ENCODE measurements at regions not wholly inside any gene's neighbourhood (a gene's known extent, or its start where the extent isn't known, plus 50 kb on each side); places are given as distances from the start of the nearest gene placed in this dataset.

GRCh38 chr3:128553560-128553959, 60.6 kb upstream of the GATA2 start:
- no peak for TF ChIP-seq CTCF (IDR thresholded peaks at IDR 0.05; ENCODE audit: unreplicated experiment)
- no peak for DNase-seq (ENCODE audit: low spot score)
- H3K27me3 Mint-ChIP-seq (ENCODE audit: unreplicated experiment), result peaks cover 17% of the 10 kb centered on the region
- H3K4me3 Mint-ChIP-seq (ENCODE audit: unreplicated experiment), result peak overlapping the region; percentile 65
- peak overlapping the region; percentile 58 for H3K27ac Mint-ChIP-seq (ENCODE audit: unreplicated experiment)
- H3K9me3 Mint-ChIP-seq (ENCODE audit: unreplicated experiment), result no peaks in the 10 kb centered on the region
- H3K36me3 Mint-ChIP-seq (ENCODE audit: low read depth, unreplicated experiment), result peaks cover 7% of the 10 kb centered on the region
- H3K4me1 Mint-ChIP-seq (ENCODE audit: unreplicated experiment), result peaks cover 59% of the 10 kb centered on the region

GRCh38 chr3:128551867-128552266, 58.9 kb upstream of the GATA2 start:
- Mint-ChIP-seq H3K27me3 (ENCODE audit: unreplicated experiment) (peaks cover 17% of the 10 kb centered on the region), H3K27ac (ENCODE audit: unreplicated experiment) (no peak overlapping the region), H3K9me3 (ENCODE audit: unreplicated experiment) (no peaks in the 10 kb centered on the region), H3K36me3 (ENCODE audit: low read depth, unreplicated experiment) (peaks cover 7% of the 10 kb centered on the region), H3K4me1 (ENCODE audit: unreplicated experiment) (peaks cover 67% of the 10 kb centered on the region), H3K4me3 (ENCODE audit: unreplicated experiment) (no peak overlapping the region)
- TF ChIP-seq CTCF (IDR thresholded peaks at IDR 0.05; ENCODE audit: unreplicated experiment), result no peak
- DNase-seq (ENCODE audit: low spot score), result no peak

DNA sequence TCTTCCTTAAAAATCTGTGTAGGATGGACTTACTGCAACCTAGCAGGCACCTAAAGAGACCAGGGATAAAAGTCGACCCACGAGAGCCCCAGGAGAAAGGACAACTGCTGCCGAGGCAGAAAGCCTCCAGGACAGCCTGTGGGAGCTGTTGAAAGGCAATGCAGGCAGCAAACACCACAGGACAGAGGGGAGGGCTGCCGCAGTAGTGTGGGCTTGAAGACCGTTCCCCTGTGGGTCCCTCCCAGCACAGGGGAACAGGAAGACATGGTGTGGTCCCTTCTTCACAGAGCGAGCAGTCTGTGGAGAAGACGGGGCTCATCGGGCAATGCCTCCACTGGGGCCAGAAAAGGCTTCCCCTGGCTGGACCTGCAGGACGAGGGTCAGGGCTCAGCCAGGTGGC, 58.5 kb upstream of the GATA2 start:
- Mint-ChIP-seq H3K27ac (ENCODE audit: unreplicated experiment) (no peak overlapping the region), H3K4me1 (ENCODE audit: unreplicated experiment) (peaks cover 63% of the 10 kb centered on the region), H3K36me3 (ENCODE audit: low read depth, unreplicated experiment) (peaks cover 7% of the 10 kb centered on the region), H3K4me3 (ENCODE audit: unreplicated experiment) (no peak overlapping the region), H3K9me3 (ENCODE audit: unreplicated experiment) (no peaks in the 10 kb centered on the region), H3K27me3 (ENCODE audit: unreplicated experiment) (peaks cover 14% of the 10 kb centered on the region)
- TF ChIP-seq CTCF (IDR thresholded peaks at IDR 0.05; ENCODE audit: unreplicated experiment), result no peak
- DNase-seq (ENCODE audit: low spot score), result no peak

DNA sequence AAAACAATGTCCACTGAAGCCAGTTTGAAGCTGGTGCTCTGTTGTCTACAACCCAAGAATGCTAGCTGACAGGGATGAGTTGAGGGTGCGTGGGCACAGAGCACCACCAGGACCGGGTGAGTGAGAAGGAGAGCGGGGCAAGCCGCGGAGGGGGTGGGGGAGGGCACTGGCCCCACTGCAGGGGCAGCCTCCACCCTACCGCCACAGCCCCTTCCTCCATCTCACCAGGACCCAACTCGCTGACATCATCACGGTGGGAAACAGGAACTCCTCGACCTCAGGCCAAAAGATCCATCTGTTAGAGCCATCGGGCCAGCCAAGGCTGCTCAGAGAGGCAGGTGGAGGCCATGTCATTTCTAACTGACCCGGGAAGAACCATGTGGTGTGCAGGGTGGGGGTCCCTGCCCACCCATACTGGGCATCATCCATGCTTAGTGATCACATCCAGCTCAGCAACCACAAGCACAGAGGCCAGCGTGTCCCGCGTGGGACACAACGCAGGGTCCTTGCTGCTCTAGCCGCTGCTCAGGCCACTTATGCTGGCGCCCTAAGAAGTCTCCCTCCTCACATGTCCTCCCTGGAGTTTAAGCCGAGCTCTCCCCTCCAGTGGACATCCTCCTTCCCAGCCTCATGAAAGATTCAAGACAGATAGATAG, 57.6 kb upstream of the GATA2 start:
- peaks cover 7% of the 10 kb centered on the region for H3K36me3 Mint-ChIP-seq (ENCODE audit: low read depth, unreplicated experiment)
- H3K27ac Mint-ChIP-seq (ENCODE audit: unreplicated experiment), result no peak overlapping the region
- no peaks in the 10 kb centered on the region for H3K9me3 Mint-ChIP-seq (ENCODE audit: unreplicated experiment)
- H3K27me3 Mint-ChIP-seq (ENCODE audit: unreplicated experiment), result peaks cover 14% of the 10 kb centered on the region
- DNase-seq (ENCODE audit: low spot score), result no peak
- H3K4me1 Mint-ChIP-seq (ENCODE audit: unreplicated experiment), result peaks cover 58% of the 10 kb centered on the region
- TF ChIP-seq CTCF (IDR thresholded peaks at IDR 0.05; ENCODE audit: unreplicated experiment), result no peak
- no peak overlapping the region for H3K4me3 Mint-ChIP-seq (ENCODE audit: unreplicated experiment)

GRCh38 chr3:128550113-128550440, 57.1 kb upstream of the GATA2 start:
- TF ChIP-seq CTCF (IDR thresholded peaks at IDR 0.05; ENCODE audit: unreplicated experiment), result no peak
- H3K36me3 Mint-ChIP-seq (ENCODE audit: low read depth, unreplicated experiment), result peaks cover 7% of the 10 kb centered on the region
- no peaks in the 10 kb centered on the region for H3K9me3 Mint-ChIP-seq (ENCODE audit: unreplicated experiment)
- H3K27me3 Mint-ChIP-seq (ENCODE audit: unreplicated experiment), result peaks cover 14% of the 10 kb centered on the region
- DNase-seq (ENCODE audit: low spot score), result no peak
- H3K4me3 Mint-ChIP-seq (ENCODE audit: unreplicated experiment), result no peak overlapping the region
- peak overlapping the region; percentile 95 for H3K27ac Mint-ChIP-seq (ENCODE audit: unreplicated experiment)
- peaks cover 58% of the 10 kb centered on the region for H3K4me1 Mint-ChIP-seq (ENCODE audit: unreplicated experiment)
